GM23248 (cell line): ENCODE measurements at regions not wholly inside any gene's neighbourhood (a gene's known extent, or its start where the extent isn't known, plus 50 kb on each side); places are given as distances from the start of the nearest gene placed in this dataset.

ENCODE experiments used
- DNase-seq: peaks from one replicate; pipeline ENCODE4 v3.0.0-alpha.2; 2015
- H2AFZ ChIP-seq: fragments of 200-600 bp; sonication (generic); 2 replicates; pipeline ENCODE4 v1.6.1; 2016; ENCODE audit warnings: antibody characterized with exemption
- H3F3A ChIP-seq: fragments of 200-600 bp; sonication (generic); 2 replicates; pipeline ENCODE4 v1.6.1; 2016; ENCODE audit warnings: mild to moderate bottlenecking, antibody characterized with exemption, mixed run types; ENCODE audit not compliant: insufficient read depth
- H3K27ac ChIP-seq: fragments of 200-600 bp; sonication (generic); 2 replicates; pipeline ENCODE4 v1.5.1; 2016; ENCODE audit warnings: mild to moderate bottlenecking
- H3K27me3 ChIP-seq: fragments of 200-600 bp; sonication (generic); replicated peaks from 2 replicates; pipeline ENCODE4 v1.6.1; 2016; ENCODE audit warnings: mild to moderate bottlenecking; ENCODE audit not compliant: insufficient read depth
- H3K36me3 ChIP-seq: fragments of 200-600 bp; sonication (generic); 2 replicates; pipeline ENCODE4 v1.6.1; 2016; ENCODE audit warnings: low read depth, mild to moderate bottlenecking
- H3K4me1 ChIP-seq: fragments of 200-600 bp; sonication (generic); 2 replicates; pipeline ENCODE4 v1.6.1; 2016; ENCODE audit warnings: mild to moderate bottlenecking; ENCODE audit not compliant: insufficient read depth
- H3K4me2 ChIP-seq: fragments of 200-600 bp; sonication (generic); one replicate; pipeline ENCODE4 v1.6.1; 2016; ENCODE audit warnings: mild to moderate bottlenecking; ENCODE audit not compliant: unreplicated experiment
- H3K4me3 ChIP-seq: fragments of 200-600 bp; sonication (generic); 2 replicates; pipeline ENCODE4 v1.5.1; 2016; ENCODE audit warnings: mild to moderate bottlenecking
- H3K79me2 ChIP-seq: fragments of 200-600 bp; sonication (generic); 2 replicates; pipeline ENCODE4 v1.6.1; 2016; ENCODE audit warnings: mild to moderate bottlenecking; ENCODE audit not compliant: insufficient read depth
- H3K9ac ChIP-seq: fragments of 200-600 bp; sonication (generic); 2 replicates; pipeline ENCODE4 v1.6.1; 2016; ENCODE audit warnings: mild to moderate bottlenecking
- H3K9me2 ChIP-seq: fragments of 200-600 bp; sonication (generic); 2 replicates; pipeline ENCODE4 v1.6.1; 2016; ENCODE audit warnings: mixed run types, mild to moderate bottlenecking, moderate library complexity; ENCODE audit not compliant: insufficient read depth
- H3K9me3 ChIP-seq: fragments of 200-600 bp; sonication (generic); one replicate; pipeline ENCODE4 v1.6.1; 2017; ENCODE audit warnings: low read depth
- H4K20me1 ChIP-seq: fragments of 200-600 bp; sonication (generic); 2 replicates; pipeline ENCODE4 v1.6.0; 2016; ENCODE audit not compliant: insufficient read depth
- EZH2 ChIP-seq: fragments of 200-600 bp; sonication (generic); IDR thresholded peaks from 2 replicates; pipeline ENCODE4 v1.6.1; 2018; ENCODE audit warnings: antibody characterized with exemption, mild to moderate bottlenecking; ENCODE audit not compliant: insufficient read depth, poor library complexity, severe bottlenecking
- EZH2phosphoT487 ChIP-seq: fragments of 200-600 bp; sonication (generic); IDR thresholded peaks from 2 replicates; pipeline ENCODE4 v1.6.1; 2018; ENCODE audit warnings: antibody characterized with exemption, moderate library complexity, mild to moderate bottlenecking, low read depth; ENCODE audit not compliant: insufficient read depth
- WGBS, 2 experiments: methylation state at CpG; one replicate each; pipeline ENCODE4 v1.1.6; 2015 to 2017; ENCODE audit warnings: low lambda C conversion rate in 2 of 2, low coverage in 1 of 2; ENCODE audit errors: missing lambda C conversion rate in 2 of 2; 5-methylcytosine and 5-hydroxymethylcytosine counted together
- in situ Hi-C: fragments of 300-500 bp; cut with MboI; formaldehyde crosslinking; loops from 2 replicates; pipeline ENCODE4 v1.15.0; 2020

- Histone ChIP-seq H3K9me2 (no peaks in the 10 kb centered on the region), H3K4me2 (no peak overlapping the region), H3K79me2 (no peaks in the 10 kb centered on the region), H3K36me3 (no peaks in the 10 kb centered on the region), H3F3A (peaks cover 22% of the 10 kb centered on the region), H3K9ac (no peak overlapping the region), H3K27ac (no peak overlapping the region), H3K27me3 (no peaks in the 10 kb centered on the region), H2AFZ (no peak overlapping the region), H4K20me1 (no peaks in the 10 kb centered on the region), H3K9me3 (no peaks in the 10 kb centered on the region), H3K4me3 (no peak overlapping the region), H3K4me1 (peaks cover 23% of the 10 kb centered on the region)
- in situ Hi-C loops: no loop called here
- WGBS, 2 experiments: 87 to 88% methylated on average over 4 to 5 of the region's 5 CpGs
- DNase-seq: peak; percentile 62
- TF ChIP-seq EZH2: no peak
- TF ChIP-seq EZH2phosphoT487: no peak
Observed at GRCh38 chr10:78759456-78760120, 309.2 kb upstream of the ZMIZ1 start.

GRCh38 chr10:78760463-78761310 lies 308.1 kb upstream of the ZMIZ1 start:
- Histone ChIP-seq H3K9ac (no peak overlapping the region), H3K4me1 (peaks cover 23% of the 10 kb centered on the region), H3K4me3 (no peak overlapping the region), H2AFZ (no peak overlapping the region), H3K4me2 (no peak overlapping the region), H3K27ac (no peak overlapping the region), H4K20me1 (no peaks in the 10 kb centered on the region), H3K36me3 (no peaks in the 10 kb centered on the region), H3K79me2 (no peaks in the 10 kb centered on the region), H3K9me2 (no peaks in the 10 kb centered on the region), H3K9me3 (no peaks in the 10 kb centered on the region), H3F3A (peaks cover 19% of the 10 kb centered on the region), H3K27me3 (no peaks in the 10 kb centered on the region)
- TF ChIP-seq EZH2 (no peak), EZH2phosphoT487 (no peak)
- WGBS, 2 experiments: 93 to 94% methylated on average over 8 of the region's 8 CpGs
- DNase-seq: no peak
- in situ Hi-C loops: no loop called here

GRCh38 chr10:78761311-78761781 lies 307.4 kb upstream of the ZMIZ1 start:
- no peak overlapping the region for H3K9ac ChIP-seq
- in situ Hi-C loops: no loop called here
- DNase-seq: no peak
- no peak overlapping the region for H2AFZ ChIP-seq
- no peaks in the 10 kb centered on the region for H3K79me2 ChIP-seq
- peaks cover 16% of the 10 kb centered on the region for H3K4me1 ChIP-seq
- no peaks in the 10 kb centered on the region for H3K27me3 ChIP-seq
- peaks cover 14% of the 10 kb centered on the region for H3F3A ChIP-seq
- TF ChIP-seq EZH2phosphoT487 (no peak), EZH2 (no peak)
- H4K20me1 ChIP-seq: no peaks in the 10 kb centered on the region
- no peak overlapping the region for H3K4me2 ChIP-seq
- no peaks in the 10 kb centered on the region for H3K9me3 ChIP-seq
- H3K4me3 ChIP-seq: no peak overlapping the region
- H3K9me2 ChIP-seq: no peaks in the 10 kb centered on the region
- no peaks in the 10 kb centered on the region for H3K36me3 ChIP-seq
- WGBS, 2 experiments: 94% methylated on average over 11 to 12 of the region's 12 CpGs
- H3K27ac ChIP-seq: no peak overlapping the region

GRCh38 chr10:78762086-78762630 lies 306.6 kb upstream of the ZMIZ1 start:
- in situ Hi-C loops: no loop called here
- no peak overlapping the region for H3K9ac ChIP-seq
- TF ChIP-seq EZH2 (no peak), EZH2phosphoT487 (no peak)

More at GRCh38 chr10:78762086-78762630, 306.6 kb upstream of the ZMIZ1 start:
- peaks cover 9% of the 10 kb centered on the region for H3F3A ChIP-seq
- H4K20me1 ChIP-seq: no peaks in the 10 kb centered on the region
- H3K9me3 ChIP-seq: no peaks in the 10 kb centered on the region
- no peak for DNase-seq
- H3K79me2 ChIP-seq: no peaks in the 10 kb centered on the region
- H3K4me2 ChIP-seq: no peak overlapping the region
- H3K27me3 ChIP-seq: no peaks in the 10 kb centered on the region
- H3K4me3 ChIP-seq: no peak overlapping the region
- H2AFZ ChIP-seq: no peak overlapping the region
- H3K36me3 ChIP-seq: no peaks in the 10 kb centered on the region
- H3K27ac ChIP-seq: no peak overlapping the region
- 94 to 95% methylated on average over 7 of the region's 7 CpGs for WGBS, 2 experiments
- H3K4me1 ChIP-seq: peaks cover 10% of the 10 kb centered on the region
- no peaks in the 10 kb centered on the region for H3K9me2 ChIP-seq
